ENCODE measurements at regions not wholly inside any gene's neighbourhood (a gene's known extent, or its start where the extent isn't known, plus 50 kb on each side); places are given as distances from the start of the nearest gene placed in this dataset.

DNA sequence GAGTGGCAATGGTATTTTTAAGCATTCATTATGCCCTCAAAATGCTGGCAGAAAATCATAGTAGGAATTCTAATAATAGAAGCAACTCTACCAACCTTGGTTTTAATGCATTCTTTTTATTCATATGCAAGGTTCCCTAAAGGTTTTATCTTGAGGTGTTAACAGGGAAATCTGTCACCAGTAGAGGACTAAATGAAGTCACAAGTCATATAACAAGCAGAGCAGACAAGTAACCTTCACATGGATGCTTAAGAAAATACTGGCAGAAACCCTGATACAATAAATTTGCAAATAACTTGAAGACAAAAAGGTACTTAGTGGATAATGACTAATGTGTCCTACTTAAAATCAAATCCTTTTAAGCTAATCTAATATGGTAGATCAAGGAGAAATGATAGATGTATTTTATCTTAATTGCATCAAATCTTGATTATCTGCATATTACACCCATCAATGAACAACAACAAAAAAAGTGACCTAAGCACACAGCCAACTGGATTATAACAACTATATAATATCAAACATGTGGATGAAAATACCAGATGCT lies 73.3 kb downstream of the RFC3 start:
- FAIRE-seq = no peak

DNA sequence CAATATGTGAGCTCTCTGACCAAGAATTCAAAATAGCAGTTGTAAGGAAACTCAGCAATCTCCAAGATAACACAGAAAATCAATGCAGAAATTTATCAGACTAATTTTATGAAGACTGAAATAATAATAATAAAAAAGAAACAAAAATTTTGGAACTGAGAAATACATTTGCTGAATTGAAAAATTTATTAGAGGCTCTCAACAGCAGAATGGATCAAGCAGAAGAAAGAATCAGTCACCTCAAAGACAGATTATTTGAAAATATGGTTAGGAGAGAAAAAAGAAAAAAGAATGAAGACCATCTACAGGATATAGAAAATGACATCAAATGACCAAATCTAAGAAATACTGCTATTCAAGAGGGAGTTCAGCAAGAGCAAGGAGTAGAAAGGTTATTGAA lies 75.6 kb downstream of the RFC3 start:
- no peak for FAIRE-seq

DNA sequence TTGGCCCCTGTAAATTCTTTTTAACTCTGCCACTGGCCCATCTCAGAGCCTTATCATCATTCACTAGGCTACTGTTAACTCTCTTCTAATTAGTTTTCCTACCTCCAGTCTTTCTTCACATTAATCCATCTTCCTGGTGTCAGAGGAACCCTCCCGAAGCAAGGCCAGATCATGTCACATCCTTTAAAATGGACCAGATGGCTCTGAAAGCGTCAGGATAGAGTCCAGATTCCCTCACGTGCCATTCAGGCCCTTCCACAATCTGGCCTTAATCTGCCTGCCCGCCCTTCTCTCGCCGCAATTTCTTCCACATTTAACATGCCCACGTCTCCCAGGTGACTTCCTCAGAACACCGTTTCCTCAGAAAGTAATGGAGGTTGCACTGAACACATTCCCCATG lies 86.5 kb downstream of the RFC3 start:
- FAIRE-seq = no peak

DNA sequence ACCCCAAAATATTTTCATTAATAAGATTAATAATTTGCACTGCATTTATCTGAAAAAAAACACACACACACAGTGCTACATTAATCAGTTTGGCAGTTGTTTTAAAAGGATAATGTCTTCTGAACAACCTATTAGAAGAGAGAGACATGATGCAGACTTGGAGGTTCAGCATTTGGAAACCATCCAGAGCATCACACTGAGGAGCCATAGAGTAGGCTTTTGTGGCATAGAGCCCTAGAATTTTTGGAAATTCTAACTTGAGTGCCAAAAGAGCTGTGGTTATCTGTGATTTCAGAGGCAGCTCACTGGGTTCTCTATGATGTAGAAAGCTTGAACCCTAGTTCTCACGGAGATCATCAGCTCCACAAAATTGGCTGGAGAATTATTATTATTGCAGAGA lies 90.2 kb downstream of the RFC3 start:
- no peak for FAIRE-seq

DNA sequence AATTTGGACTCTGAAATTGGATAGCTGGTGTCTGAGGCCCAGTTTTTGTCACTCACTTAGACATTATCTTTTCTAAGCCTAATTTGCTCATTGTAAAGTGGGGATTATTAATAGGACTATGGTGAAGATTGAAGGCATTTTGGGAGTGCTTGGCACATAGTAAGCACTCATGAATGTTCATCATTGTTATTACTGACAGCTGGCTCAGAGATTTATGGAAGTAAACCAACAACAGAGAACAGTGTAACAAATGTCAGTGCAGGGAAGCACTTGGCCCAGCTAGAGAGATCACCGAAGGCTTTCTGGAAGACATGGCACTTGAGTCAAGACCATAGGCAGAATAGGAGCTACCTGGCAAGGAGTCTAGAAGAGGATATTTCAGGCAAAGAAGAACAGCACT lies 92.3 kb downstream of the RFC3 start:
- FAIRE-seq = no peak

DNA sequence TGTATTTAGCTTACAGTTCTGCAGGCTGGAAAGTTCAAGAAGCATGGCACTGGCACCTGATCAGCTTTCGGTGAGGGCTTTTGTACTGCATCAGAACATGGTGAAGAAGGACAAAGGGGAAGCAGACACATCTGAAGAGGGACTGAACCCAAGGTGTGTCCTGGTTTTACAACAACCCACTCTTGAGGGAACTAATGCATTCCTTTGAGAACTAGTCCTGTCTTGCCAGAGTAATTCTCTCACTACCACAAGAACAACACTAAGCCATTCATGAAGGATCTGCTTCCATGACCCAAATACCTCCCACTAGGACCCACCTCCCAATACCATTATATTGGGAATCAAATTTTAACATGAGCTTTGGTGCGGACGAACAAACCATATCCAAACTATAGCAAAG lies 93.6 kb downstream of the RFC3 start:
- no peak for FAIRE-seq

DNA sequence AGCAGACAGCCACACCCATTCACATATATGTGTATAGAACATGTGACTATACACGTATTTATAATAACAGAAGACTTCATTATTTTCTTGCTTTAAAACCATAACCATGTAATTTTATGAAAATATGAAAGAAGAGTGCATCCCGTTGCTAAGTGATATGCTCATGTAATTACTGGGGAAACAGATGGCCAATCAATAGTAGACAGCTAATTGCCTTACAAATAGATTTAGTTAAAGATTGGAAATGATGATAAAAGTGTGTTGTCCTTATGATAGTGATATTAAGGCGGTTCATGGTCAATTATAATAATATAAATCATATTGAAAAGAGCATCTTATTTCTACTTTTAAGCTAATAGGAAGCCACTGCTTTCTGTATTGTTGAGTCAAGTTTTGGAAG lies 95.9 kb downstream of the RFC3 start:
- no peak for FAIRE-seq

DNA sequence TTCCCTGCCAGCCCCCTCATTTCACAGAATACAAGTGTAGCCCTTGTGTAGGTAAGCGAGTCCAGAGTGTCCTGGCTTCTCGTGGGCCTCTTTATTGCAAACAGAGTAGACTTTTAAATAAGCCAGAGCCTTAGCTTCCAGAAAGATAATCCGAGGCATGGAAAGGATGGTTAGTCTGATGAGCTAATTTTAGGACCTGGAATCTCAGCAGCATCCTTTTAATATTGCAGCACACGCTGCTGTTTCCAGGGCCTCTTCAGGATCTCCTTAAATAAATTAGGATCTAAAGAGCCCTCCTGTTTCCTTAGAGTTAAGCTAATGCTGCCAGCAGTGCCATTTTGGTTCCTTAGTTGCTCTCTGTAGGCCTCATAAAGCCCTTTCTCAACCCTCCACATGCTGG lies 99.2 kb downstream of the RFC3 start:
- no peak for FAIRE-seq

DNA sequence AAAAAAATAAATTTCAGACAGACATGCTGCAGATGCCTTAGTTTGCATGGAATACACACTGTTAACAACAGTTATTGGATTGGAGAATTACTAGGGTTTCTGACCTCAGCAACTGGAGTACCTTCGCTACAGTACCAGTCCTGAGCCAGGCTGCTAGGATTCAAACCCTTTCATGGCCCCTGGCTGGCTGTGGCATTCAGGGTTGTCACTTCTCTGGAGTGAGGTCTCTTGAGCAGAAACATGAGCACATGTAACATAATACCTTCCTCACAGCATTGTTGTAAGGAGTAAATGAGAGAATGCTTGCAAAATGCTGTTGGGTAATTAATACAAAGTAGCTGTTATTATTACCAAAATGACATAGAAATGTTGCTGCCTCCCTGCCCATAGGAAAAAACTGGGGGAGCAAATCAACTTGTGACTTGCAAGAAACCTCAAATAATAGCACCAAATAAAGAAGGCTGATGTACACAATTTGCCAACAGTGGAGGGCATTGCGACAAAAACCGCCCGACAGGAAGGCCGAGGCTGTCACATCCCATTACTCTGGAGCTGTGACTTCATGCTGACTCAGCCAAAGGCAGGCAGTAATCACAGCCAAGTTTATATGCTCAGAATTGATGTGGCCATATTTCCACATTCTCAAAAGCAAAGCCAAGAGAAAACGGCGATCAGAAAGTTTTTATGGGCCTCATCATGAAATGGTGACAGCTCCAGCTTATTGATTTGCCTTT lies 100.4 kb downstream of the RFC3 start:
- no peak for FAIRE-seq

DNA sequence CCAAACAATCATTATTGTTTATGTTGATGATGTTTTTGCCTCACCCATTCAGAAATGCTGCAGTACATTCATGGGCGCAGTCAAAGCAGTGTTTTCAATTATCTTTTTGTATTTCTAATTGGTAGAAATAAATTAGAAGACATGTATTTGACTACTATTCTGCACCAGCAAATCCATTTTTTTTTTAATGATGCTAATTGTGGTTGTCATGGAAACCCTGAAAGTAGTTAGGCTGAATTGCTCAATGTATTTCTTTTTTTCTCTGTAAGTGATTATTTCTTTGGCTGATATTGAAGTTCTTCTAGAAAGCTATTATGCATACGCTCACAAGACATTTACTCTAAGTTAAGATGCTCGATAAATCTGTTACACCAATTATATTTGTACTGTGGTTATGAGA lies 101.2 kb downstream of the RFC3 start:
- FAIRE-seq = no peak

DNA sequence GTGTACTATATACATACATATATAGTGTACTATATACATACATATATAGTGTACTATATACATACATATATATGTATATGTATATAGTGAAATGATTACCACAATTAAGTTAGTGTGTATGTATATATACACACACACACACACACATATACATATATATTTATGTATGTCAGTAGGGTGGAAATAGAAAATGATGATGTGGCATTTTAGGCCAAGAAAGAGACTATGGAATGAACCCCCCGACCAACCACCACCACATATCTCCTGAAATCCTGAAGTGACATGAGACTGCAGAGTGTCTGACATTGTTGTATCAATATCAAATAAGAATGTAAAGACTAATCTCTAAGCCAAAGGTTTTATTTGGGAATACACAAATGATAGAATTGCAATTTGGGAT lies 107.6 kb downstream of the RFC3 start:
- no peak for FAIRE-seq

DNA sequence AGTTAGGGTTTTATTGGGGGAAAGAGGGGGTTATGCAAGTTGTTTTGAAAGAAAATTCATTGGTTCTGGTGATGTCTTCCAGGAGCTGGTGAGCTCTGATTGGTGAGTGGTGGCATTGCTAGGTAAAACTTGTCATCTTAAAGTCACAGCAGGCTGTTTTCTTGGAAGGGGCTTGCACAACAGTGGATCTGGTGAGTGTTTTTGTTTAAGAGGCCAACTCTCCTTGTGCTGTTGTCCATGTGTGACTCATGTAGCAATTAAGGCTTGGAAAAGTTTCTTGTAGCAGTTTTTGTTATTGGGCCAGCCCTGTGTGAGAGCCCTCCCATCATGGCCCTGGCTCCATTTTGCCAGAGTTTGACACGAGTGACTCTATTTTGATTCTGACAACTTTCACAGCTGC lies 109.4 kb downstream of the RFC3 start:
- no peak for FAIRE-seq

DNA sequence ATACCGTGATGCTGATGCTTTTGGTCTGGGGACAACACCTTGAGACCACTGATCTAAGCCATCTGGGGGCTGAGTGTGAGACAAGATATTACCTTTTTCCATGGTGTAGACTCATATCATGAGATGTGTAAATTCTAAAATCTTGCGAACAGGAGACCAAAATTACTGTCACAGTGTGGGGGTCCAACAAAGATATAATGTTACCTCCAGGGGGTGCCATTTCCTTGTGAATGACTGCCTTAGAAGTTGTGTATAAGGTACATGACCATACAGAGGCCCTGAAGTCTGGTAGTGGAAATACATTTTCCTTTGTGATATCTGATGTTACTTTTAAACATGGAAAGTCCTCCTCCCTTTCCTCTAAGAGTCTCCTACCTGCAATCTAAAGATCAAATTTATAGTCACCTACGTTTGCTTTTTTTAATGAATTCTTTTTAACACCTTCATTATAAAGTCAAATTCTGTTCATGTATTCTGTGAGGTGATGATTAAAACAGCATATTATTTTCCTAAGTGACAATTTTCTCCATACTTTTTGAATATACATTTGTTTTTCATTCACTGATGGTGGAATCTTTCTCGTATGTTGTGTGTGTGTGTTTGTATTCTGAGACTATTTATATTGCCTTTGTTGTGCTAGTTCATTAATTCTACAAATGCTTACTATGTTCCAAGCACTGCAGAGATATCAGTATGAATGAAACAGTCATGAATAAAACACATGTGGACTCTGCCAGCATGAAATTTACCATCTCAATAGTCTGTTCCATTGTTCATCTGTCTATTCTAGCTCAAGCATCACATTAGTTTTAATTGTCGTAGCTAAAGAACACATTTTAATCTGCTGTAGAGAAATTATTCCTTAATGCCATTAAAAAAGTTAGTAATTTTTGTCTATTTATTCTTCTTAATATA lies 113.7 kb downstream of the RFC3 start:
- no peak for FAIRE-seq

DNA sequence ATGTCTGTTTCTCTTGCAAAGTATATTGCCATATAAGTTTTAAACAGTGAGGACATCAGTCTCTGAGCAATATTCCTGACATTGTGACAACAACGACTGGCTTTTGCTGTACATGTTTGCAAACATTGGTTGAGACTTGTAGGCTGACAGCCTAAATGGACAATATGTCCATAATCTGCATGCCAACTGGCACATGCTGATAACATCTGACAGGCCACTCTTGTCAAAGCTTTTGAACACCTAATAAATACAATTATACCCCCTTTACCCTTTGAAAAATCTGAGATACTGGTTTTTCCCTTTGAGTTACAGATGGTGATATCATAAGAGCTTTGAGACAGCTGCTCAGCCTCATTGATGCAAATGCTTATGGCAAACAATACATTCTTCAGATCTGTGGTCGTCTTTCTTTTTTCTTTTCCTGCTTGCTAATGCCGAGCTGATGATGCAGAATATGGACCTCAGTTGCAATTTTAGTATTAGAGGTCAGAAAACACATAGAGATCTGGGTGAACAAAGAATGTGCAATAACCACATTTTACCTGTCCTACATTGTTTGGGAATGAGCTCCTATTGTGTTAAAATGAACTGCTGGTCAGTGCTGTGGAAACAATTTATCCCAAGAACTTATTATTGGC lies 114.9 kb downstream of the RFC3 start:
- no peak for FAIRE-seq

DNA sequence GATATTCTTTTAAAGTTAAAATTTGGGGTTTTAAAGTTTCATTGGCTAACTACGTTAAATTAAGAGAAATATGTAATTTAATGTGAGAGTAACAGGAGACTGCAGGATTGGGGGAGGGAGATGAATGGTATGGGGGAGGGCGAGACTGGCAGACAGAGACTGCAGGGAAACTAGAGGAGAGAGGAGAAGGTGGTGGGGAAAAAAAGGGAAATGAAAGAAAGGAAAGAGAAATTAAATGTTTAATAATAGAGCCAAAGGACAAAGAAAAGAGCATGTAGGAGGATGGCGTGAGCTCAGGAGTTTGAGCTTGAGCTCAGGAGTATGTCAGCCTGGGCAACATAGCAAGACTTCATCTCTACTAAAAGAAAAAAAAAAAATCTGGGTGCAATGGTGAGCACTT lies 115.9 kb downstream of the RFC3 start:
- FAIRE-seq = no peak

DNA sequence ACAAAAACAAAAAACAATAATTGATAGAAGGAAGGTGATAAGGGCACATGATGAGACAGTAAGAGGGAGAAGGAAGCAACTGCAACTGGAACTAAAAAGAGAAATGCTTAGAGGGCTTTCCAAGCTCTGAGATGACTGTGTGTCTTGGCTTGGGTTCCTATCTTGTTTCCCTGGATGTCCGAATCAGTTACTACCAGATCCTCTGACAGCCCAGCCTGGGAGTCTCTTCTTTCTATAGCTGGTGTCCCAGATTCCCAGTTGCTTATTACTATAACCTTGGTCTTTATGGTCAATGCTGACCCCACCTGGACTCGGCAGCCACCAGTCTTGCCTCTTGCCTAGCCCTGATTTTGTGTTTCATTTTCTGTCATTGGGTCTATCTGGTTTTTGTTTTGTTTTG lies 116.4 kb downstream of the RFC3 start:
- FAIRE-seq = no peak

DNA sequence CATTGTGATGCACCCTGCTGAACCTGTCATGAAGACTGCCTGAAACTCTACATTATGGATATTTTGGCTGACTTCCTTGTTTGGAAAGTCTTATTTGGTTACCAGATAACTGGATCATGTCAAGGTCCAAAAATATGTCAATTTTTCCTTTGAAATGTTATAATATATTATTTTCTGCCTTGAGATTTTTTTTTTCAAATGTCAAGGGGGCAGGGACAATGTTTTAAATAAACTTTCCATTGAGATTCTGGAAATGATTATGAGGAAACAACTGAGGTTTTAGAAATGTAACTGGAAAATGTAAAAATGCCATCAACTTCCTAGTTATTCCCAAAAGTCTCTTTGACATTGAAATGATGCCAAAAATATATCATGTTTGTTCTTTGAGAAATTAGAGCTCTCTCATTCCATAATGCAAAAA lies 117.0 kb downstream of the RFC3 start:
- peak; percentile 55 for FAIRE-seq

DNA sequence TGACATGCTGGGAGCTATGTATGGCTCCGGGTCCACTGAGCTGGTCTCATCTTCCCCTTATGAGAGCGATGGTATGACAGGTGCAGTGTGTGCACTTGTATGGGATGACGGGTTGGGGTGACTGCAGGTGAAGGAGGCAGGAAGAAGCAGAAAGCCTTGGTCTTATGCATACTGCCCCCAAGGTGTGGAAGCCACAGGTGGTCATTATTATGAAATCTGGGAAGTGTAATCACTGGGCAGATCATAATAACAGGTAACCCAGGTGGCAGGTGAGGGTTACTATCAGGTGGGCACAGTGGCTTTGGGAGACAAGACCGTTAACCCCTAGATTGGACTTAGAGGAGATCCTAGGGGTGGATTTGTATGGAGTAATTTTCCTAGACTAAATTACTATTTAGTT lies 118.0 kb downstream of the RFC3 start:
- FAIRE-seq = no peak

DNA sequence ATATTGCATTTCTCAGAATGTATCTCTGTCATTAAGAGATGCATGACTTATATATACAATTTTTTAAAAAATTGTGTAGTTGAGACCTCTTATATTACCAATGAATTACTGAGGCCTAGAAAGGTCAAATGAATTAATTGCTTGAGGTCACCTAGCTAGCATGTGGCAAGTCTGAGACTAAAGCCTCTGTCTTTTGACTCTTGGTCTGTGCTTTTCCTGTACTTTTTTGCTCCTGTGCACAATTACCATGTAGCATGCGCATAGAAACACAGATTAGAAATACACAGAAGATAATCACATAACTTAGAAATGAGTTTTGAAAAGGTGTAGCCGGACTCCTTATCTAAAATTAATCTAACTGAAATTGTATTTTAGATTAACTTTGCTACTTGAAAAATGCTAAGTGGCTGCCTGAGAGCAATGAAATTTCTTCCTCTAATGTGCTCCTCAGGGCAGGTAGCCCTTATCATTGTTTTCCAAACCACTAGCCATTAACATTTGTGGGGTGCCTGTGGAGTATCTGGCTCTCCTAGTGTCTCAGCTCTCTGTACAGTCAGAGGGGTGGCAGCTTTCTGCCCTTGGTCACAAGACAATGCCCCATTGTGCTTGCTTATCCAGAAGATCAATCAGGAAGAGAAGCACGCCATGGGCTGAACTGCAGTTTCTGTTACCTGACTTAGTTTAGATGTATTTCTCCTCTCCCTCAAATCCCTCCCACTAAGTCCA lies 119.6 kb downstream of the RFC3 start:
- FAIRE-seq = no peak

DNA sequence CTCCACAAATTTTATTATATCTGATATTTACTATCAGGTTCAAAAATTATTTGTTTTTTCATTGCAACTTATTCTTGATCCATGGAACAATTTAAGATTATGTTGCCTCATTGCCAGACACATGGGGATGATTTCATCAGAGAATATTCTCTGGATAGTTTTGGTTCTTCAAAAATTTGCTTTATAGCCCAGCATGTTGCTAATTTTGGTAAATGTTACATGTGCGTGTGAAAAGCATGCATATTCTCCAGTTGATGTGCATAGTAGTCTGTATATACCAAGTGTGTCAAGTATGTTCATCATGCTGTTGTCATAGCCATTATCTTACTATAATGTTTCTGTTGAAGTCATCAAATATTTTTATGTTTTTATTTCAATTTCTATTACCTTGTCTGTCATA lies 122.3 kb downstream of the RFC3 start:
- no peak for FAIRE-seq

DNA sequence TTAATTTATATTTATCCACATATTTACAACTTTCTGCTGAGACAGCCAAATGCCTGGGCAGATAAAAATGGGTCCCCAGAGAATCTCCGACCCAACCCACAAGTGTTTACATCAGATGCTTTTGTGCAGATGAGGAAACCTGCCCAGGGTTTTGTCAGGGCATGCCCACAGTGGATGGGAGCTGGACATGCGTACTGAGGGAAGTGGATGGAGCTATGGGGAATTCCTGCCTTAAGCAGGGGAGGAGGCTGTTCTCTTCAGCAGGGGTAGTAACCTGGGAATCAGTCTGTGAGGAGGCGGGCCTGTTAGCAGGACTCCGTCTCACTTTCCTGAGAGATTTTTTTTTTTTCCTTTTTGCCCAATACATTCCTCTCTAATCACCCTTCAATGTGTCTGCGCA lies 122.9 kb downstream of the RFC3 start:
- no peak for FAIRE-seq

DNA sequence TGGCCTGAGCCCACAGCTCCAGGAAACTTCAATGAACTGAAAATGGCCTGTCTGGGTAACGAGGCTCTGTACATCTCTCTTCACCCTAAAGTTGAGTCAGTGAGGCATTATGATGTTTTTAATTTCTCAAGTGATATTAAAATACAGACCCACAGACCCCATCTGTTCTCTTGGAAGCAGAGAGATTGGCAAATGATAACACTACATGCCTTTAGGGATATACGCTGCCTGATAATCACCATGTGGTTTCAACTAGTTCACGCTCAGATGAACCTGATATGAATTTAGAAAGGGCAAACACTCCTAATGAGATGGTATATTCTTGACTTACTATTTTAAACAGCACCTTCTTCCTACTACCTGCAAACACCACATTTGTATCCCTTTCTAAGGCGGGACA lies 127.5 kb downstream of the RFC3 start:
- no peak for FAIRE-seq

DNA sequence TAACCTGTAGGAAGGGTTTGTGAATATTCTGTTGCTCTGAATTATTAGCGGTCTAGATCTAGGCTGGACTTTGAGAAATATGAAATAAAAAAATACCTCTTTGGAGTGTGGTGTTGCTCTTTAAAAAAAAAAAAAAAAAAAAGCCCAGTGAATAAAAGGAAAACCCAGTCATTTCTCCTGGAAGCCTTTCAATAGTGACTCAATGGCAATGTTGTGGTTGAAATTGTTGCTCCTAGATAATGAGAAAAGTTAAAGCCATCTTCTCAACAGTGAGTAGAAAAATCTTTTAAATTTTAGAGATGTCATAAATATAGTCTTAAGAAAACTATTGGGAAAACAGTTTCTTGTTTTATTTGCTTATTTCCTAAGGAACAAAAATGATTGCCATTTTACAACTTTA lies 135.3 kb downstream of the RFC3 start:
- no peak for FAIRE-seq
